Esophagus squamous epithelium (tissue), 4 donors: ENCODE measurements at regions not wholly inside any gene's neighbourhood (a gene's known extent, or its start where the extent isn't known, plus 50 kb on each side); places are given as distances from the start of the nearest gene placed in this dataset.
"Not testable (repeated sequence)": the region's sequence is repeated elsewhere in the genome, so short reads cannot be mapped to it uniquely, and the experiment has no call there.

Experiments
- POLR2A ChIP-seq, 4 donors: fragments of 450-650 bp; IDR thresholded peaks; one replicate each; pipeline ENCODE4 v1.6.1; 2017; ENCODE audit warnings: antibody characterized with exemption in 4 of 4, mild to moderate bottlenecking in 4 of 4, moderate library complexity in 3 of 4
- TF ChIP-seq, protein P1 (sequence below), 6 experiments: fragments of 450-650 bp in 4 of 6; fragments of 200-600 bp in 2 of 6; sonication (generic) in 2 of 6; IDR thresholded peaks; one replicate each; pipeline ENCODE4 v1.5.1; 2016 to 2019; ENCODE audit warnings: antibody characterized with exemption in 6 of 6, mild to moderate bottlenecking in 4 of 6, moderate library complexity in 4 of 6

DNA sequence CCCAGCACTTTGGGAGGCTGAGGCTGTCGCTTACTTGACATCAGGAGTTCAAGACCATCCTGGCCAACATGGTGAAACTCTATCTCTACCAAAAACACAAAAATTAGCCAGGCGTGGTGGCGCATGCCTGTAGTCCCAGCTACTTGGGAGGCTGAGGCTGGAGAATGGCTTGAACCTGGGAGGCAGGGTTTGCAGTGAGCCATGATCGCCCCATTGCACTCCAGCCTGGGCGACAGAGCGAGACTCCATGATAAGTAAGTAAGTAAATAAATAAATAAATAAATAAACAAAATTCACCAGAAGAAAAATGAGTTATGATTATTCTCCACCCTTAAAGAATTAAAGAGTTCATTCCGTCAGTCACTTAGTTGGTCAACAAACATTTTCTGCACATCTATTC, 63.1 kb downstream of the COPRS start:
- TF ChIP-seq, protein P1, sequence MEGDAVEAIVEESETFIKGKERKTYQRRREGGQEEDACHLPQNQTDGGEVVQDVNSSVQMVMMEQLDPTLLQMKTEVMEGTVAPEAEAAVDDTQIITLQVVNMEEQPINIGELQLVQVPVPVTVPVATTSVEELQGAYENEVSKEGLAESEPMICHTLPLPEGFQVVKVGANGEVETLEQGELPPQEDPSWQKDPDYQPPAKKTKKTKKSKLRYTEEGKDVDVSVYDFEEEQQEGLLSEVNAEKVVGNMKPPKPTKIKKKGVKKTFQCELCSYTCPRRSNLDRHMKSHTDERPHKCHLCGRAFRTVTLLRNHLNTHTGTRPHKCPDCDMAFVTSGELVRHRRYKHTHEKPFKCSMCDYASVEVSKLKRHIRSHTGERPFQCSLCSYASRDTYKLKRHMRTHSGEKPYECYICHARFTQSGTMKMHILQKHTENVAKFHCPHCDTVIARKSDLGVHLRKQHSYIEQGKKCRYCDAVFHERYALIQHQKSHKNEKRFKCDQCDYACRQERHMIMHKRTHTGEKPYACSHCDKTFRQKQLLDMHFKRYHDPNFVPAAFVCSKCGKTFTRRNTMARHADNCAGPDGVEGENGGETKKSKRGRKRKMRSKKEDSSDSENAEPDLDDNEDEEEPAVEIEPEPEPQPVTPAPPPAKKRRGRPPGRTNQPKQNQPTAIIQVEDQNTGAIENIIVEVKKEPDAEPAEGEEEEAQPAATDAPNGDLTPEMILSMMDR (IDR thresholded peaks at IDR 0.05) = not testable (repeated sequence)
- TF ChIP-seq POLR2A (IDR thresholded peaks at IDR 0.05) = not testable (repeated sequence)
